ENCODE measurements at regions not wholly inside any gene's neighbourhood (a gene's known extent, or its start where the extent isn't known, plus 50 kb on each side); places are given as distances from the start of the nearest gene placed in this dataset.

DNA sequence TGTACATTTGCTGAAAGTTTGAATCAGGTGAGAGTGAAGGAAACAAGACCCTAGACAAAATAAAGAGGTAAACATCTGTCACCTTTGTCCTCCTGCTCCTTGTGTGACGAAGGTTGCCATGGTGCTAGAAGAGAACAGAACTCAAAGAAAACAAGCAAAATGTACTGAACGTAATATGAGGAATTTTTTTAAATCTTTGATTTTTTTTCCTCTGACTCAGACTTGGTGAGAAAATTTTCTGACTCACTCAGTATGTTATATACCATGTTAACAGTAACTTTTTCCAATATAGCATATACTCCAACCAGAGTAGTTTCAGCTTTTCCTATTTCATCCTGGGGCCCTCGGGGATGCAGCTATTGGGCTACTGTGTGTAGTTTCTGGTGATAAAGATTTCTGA is 2114.6 kb upstream of the PIK3C3 start:
- TF ChIP-seq, protein P1, sequence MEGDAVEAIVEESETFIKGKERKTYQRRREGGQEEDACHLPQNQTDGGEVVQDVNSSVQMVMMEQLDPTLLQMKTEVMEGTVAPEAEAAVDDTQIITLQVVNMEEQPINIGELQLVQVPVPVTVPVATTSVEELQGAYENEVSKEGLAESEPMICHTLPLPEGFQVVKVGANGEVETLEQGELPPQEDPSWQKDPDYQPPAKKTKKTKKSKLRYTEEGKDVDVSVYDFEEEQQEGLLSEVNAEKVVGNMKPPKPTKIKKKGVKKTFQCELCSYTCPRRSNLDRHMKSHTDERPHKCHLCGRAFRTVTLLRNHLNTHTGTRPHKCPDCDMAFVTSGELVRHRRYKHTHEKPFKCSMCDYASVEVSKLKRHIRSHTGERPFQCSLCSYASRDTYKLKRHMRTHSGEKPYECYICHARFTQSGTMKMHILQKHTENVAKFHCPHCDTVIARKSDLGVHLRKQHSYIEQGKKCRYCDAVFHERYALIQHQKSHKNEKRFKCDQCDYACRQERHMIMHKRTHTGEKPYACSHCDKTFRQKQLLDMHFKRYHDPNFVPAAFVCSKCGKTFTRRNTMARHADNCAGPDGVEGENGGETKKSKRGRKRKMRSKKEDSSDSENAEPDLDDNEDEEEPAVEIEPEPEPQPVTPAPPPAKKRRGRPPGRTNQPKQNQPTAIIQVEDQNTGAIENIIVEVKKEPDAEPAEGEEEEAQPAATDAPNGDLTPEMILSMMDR (IDR thresholded peaks at IDR 0.05; ENCODE audit: insufficient read depth, low read length, poor library complexity, severe bottlenecking) = no peak
- TF ChIP-seq EZH2phosphoT487 (conservative IDR thresholded peaks at IDR 0.05; ENCODE audit: low read length) = no peak

All from SU-DHL-6 (cell line).